Mammary epithelial cell (primary cell): ENCODE measurements at regions not wholly inside any gene's neighbourhood (a gene's known extent, or its start where the extent isn't known, plus 50 kb on each side); places are given as distances from the start of the nearest gene placed in this dataset.

ENCODE experiments used
- CTCF ChIP-seq, 2 donors: IDR thresholded peaks in 1 of 2; conservative IDR thresholded peaks in 1 of 2; 2 replicates each; pipeline ENCODE4 v1.5.1; 2011 to 2012; ENCODE audit warnings: inconsistent platforms in 2 of 2, low read length in 2 of 2, mild to moderate bottlenecking in 2 of 2, control low read depth in 1 of 2, low read depth in 1 of 2; ENCODE audit not compliant: insufficient read depth in 1 of 2; ENCODE audit errors: extremely low read depth in 1 of 2
- EZH2 ChIP-seq: IDR thresholded peaks from 2 replicates; pipeline ENCODE4 v1.6.1; 2012; ENCODE audit warnings: low read length, inconsistent platforms, borderline replicate concordance

GRCh38 chr4:141388481-141388880 lies 167.8 kb downstream of the ZNF330 start:
- TF ChIP-seq EZH2 (no peak), CTCF (conservative IDR thresholded peaks at IDR 0.05 in 1 of 2, IDR thresholded peaks at IDR 0.05 in 1 of 2; ENCODE audit: extremely low read depth in 1 of 2, insufficient read depth in 1 of 2, low read depth in 1 of 2, low read length in 2 of 2) (no peak)
